ENCODE measurements at regions not wholly inside any gene's neighbourhood (a gene's known extent, or its start where the extent isn't known, plus 50 kb on each side); places are given as distances from the start of the nearest gene placed in this dataset.

GRCh38 chr4:84276752-84277151 is 222.3 kb downstream of the NKX6-1 start:
- no peaks in the 10 kb centered on the region for H3K4me1 Mint-ChIP-seq
- no peak overlapping the region for H3K27ac Mint-ChIP-seq
- Histone ChIP-seq H3K4me1 (ENCODE audit: insufficient read depth) (no peaks in the 10 kb centered on the region), H4K20me1 (replicated peaks; ENCODE audit: insufficient read depth) (no peaks in the 10 kb centered on the region), H3K27me3 (ENCODE audit: insufficient read depth) (no peaks in the 10 kb centered on the region), H3K36me3 (ENCODE audit: insufficient read depth) (no peaks in the 10 kb centered on the region), H3F3A (replicated peaks; ENCODE audit: low read depth) (no peaks in the 10 kb centered on the region), H3K27ac (ENCODE audit: low read depth) (no peak overlapping the region), H3K4me3 (no peak overlapping the region), H3K9me2 (ENCODE audit: insufficient read depth) (no peaks in the 10 kb centered on the region; the same call in 1 of the 2 replicates), H3K79me2 (replicated peaks; ENCODE audit: insufficient read depth) (no peaks in the 10 kb centered on the region), H2AFZ (no peak overlapping the region), H3K4me2 (no peak overlapping the region)
- H3K9me3 Mint-ChIP-seq: no peaks in the 10 kb centered on the region
- no peak overlapping the region for H3K4me3 Mint-ChIP-seq
- TF ChIP-seq, protein P1, sequence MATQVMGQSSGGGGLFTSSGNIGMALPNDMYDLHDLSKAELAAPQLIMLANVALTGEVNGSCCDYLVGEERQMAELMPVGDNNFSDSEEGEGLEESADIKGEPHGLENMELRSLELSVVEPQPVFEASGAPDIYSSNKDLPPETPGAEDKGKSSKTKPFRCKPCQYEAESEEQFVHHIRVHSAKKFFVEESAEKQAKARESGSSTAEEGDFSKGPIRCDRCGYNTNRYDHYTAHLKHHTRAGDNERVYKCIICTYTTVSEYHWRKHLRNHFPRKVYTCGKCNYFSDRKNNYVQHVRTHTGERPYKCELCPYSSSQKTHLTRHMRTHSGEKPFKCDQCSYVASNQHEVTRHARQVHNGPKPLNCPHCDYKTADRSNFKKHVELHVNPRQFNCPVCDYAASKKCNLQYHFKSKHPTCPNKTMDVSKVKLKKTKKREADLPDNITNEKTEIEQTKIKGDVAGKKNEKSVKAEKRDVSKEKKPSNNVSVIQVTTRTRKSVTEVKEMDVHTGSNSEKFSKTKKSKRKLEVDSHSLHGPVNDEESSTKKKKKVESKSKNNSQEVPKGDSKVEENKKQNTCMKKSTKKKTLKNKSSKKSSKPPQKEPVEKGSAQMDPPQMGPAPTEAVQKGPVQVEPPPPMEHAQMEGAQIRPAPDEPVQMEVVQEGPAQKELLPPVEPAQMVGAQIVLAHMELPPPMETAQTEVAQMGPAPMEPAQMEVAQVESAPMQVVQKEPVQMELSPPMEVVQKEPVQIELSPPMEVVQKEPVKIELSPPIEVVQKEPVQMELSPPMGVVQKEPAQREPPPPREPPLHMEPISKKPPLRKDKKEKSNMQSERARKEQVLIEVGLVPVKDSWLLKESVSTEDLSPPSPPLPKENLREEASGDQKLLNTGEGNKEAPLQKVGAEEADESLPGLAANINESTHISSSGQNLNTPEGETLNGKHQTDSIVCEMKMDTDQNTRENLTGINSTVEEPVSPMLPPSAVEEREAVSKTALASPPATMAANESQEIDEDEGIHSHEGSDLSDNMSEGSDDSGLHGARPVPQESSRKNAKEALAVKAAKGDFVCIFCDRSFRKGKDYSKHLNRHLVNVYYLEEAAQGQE (IDR thresholded peaks at IDR 0.05; ENCODE audit: unreplicated experiment): no peak
- TF ChIP-seq CTCF (conservative IDR thresholded peaks at IDR 0.05; ENCODE audit: low read depth in 2 of 2): no peak
- TF ChIP-seq ETS1 (IDR thresholded peaks at IDR 0.05): no peak
- no peak for TF ChIP-seq ZNF114 (CRISPR knock-in tag; IDR thresholded peaks at IDR 0.05)
- no peak for TF ChIP-seq CREB1 (CRISPR knock-in tag; IDR thresholded peaks at IDR 0.05; ENCODE audit: low read depth)
- TF ChIP-seq EZH2phosphoT487 (IDR thresholded peaks at IDR 0.05; ENCODE audit: unreplicated experiment): no peak
- TF ChIP-seq NANOG (IDR thresholded peaks at IDR 0.05; ENCODE audit: borderline replicate concordance): no peak
- TF ChIP-seq STAT1 (IDR thresholded peaks at IDR 0.05; ENCODE audit: unreplicated experiment): no peak
- TF ChIP-seq JUNB (IDR thresholded peaks at IDR 0.05; ENCODE audit: unreplicated experiment): no peak
- no peak for TF ChIP-seq POLR2AphosphoS5 (IDR thresholded peaks at IDR 0.05; ENCODE audit: low read depth)
- no peak for TF ChIP-seq ZNF331 (CRISPR knock-in tag; IDR thresholded peaks at IDR 0.05; ENCODE audit: low read depth)
- no peak for TF ChIP-seq EZH2 (IDR thresholded peaks at IDR 0.05; ENCODE audit: low read depth, unreplicated experiment)
- TF ChIP-seq ZNF462 (CRISPR knock-in tag; IDR thresholded peaks at IDR 0.05): no peak
- ATAC-seq: no peak
- H3K36me3 Mint-ChIP-seq (ENCODE audit: low read depth): no peaks in the 10 kb centered on the region
- peaks cover 4% of the 10 kb centered on the region for H3K27me3 Mint-ChIP-seq (ENCODE audit: insufficient read depth, low read depth, poor library complexity)
- no peak for DNase-seq (ENCODE audit: low spot score)

Data from GM23338 (cell line).